ENCODE measurements at regions not wholly inside any gene's neighbourhood (a gene's known extent, or its start where the extent isn't known, plus 50 kb on each side); places are given as distances from the start of the nearest gene placed in this dataset.

DNA sequence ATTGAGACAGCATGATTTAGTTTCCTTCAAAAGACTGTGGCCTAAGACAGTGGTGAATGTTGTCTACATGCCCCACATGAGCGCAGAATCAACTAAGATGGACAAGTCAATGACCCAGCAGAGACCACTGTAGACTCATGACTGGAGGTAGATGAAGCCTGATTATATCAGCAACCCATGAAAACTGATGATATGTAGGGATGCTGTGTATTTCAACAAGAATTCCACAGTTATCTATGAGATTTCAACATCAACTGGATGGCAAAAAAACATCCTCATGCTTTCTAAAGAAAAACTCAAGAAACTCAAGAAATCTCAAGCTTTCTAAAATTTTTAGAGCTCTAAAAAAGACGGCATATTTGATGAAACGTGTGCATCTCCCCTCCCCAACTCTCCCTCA, 413.9 kb upstream of the LYPLAL1 start:
- 98 to 100% methylated on average over 3 of the region's 3 CpGs for WGBS, 2 experiments (ENCODE audit: insufficient coverage in 1 of 2, insufficient read length in 1 of 2)
- H3K27ac ChIP-seq (ENCODE audit: low read depth, low read length) = no peak overlapping the region
- no peaks in the 10 kb centered on the region for H3K36me3 Mint-ChIP-seq (ENCODE audit: low read depth)
- no peaks in the 10 kb centered on the region for H3K9me3 Mint-ChIP-seq
- H3K4me1 Mint-ChIP-seq = no peaks in the 10 kb centered on the region
- H3K9ac ChIP-seq (ENCODE audit: extremely low read depth, low read length, poor library complexity, severe bottlenecking) = no peak overlapping the region
- peaks cover 8% of the 10 kb centered on the region for H3K9me3 ChIP-seq (ENCODE audit: control insufficient read depth, low read length)
- H3K27ac Mint-ChIP-seq = no peak overlapping the region
- no peaks in the 10 kb centered on the region for H3K4me1 ChIP-seq (ENCODE audit: control insufficient read depth, insufficient read depth, low read length)
- H3K4me3 Mint-ChIP-seq = no peak overlapping the region
- no peaks in the 10 kb centered on the region for H3K27me3 ChIP-seq (ENCODE audit: control insufficient read depth, insufficient read depth, low read length, poor library complexity, severe bottlenecking)
- no peak overlapping the region for H3K4me3 ChIP-seq (ENCODE audit: low read length)
- no peak for DNase-seq
- TF ChIP-seq, protein P1, sequence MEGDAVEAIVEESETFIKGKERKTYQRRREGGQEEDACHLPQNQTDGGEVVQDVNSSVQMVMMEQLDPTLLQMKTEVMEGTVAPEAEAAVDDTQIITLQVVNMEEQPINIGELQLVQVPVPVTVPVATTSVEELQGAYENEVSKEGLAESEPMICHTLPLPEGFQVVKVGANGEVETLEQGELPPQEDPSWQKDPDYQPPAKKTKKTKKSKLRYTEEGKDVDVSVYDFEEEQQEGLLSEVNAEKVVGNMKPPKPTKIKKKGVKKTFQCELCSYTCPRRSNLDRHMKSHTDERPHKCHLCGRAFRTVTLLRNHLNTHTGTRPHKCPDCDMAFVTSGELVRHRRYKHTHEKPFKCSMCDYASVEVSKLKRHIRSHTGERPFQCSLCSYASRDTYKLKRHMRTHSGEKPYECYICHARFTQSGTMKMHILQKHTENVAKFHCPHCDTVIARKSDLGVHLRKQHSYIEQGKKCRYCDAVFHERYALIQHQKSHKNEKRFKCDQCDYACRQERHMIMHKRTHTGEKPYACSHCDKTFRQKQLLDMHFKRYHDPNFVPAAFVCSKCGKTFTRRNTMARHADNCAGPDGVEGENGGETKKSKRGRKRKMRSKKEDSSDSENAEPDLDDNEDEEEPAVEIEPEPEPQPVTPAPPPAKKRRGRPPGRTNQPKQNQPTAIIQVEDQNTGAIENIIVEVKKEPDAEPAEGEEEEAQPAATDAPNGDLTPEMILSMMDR (conservative IDR thresholded peaks at IDR 0.05) = no peak
- no peaks in the 10 kb centered on the region for H3K36me3 ChIP-seq (ENCODE audit: control insufficient read depth, insufficient read depth, low read length)
- no peaks in the 10 kb centered on the region for H3K27me3 Mint-ChIP-seq (ENCODE audit: insufficient read depth)

DNA sequence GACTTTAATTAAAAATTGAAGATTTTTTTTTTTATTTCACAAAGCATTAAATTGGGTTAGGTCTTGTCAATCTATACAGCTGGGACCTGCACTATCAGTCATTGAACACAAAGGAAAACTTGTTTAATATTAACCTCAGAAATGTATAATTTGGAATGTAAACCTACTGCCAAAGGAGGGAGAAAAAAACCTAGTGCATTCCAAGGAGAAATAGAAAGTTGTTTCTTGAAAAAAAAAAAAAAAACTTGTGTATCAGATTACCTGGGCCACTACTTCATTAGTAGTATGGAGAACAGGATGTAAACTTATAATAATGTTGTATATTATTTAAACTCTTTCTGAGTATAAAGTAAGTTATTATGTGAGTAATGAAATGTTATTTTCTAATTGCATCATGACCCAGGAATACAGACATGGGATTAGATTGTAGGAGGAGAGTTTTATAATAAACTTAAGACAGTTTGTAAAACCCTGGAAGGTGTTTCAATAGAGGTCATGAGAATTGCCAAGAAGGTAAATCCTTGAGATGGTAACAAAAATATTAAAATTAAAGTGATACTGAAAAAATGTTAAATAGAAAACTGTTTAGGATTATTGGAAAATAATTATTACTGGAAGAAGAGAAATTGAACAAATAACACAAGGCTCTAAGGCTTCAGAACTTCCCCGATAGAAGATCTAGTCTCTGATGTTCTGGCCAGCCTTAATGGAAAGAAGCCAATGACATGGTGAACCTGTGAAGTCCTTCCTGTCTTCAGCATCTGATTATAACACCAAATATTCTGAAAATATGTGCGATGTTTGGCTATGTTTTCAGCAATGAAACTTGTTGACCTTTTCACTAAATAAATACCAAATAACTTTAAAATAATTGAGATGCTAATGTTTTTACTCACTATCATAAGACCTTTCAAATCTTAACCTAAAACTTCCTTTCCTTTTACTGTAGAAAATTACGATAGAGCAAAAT, 412.8 kb upstream of the LYPLAL1 start:
- DNase-seq = no peak
- TF ChIP-seq, protein P1 (conservative IDR thresholded peaks at IDR 0.05) = no peak
- H3K4me3 ChIP-seq (ENCODE audit: low read length) = no peak overlapping the region
- H3K9me3 Mint-ChIP-seq = no peaks in the 10 kb centered on the region
- H3K36me3 ChIP-seq (ENCODE audit: control insufficient read depth, insufficient read depth, low read length) = no peaks in the 10 kb centered on the region
- H3K27me3 Mint-ChIP-seq (ENCODE audit: insufficient read depth) = no peaks in the 10 kb centered on the region
- H3K36me3 Mint-ChIP-seq (ENCODE audit: low read depth) = no peaks in the 10 kb centered on the region
- H3K27ac ChIP-seq (ENCODE audit: low read depth, low read length) = no peak overlapping the region
- H3K4me3 Mint-ChIP-seq = no peak overlapping the region
- H3K27me3 ChIP-seq (ENCODE audit: control insufficient read depth, insufficient read depth, low read length, poor library complexity, severe bottlenecking) = no peaks in the 10 kb centered on the region
- H3K4me1 Mint-ChIP-seq = no peaks in the 10 kb centered on the region
- no peaks in the 10 kb centered on the region for H3K4me1 ChIP-seq (ENCODE audit: control insufficient read depth, insufficient read depth, low read length)
- no peaks in the 10 kb centered on the region for H3K9me3 ChIP-seq (ENCODE audit: control insufficient read depth, low read length)
- 83 to 95% methylated on average over 1 to 3 of the region's 3 CpGs for WGBS, 2 experiments (ENCODE audit: insufficient coverage in 1 of 2, insufficient read length in 1 of 2)
- H3K27ac Mint-ChIP-seq = no peak overlapping the region
- H3K9ac ChIP-seq (ENCODE audit: extremely low read depth, low read length, poor library complexity, severe bottlenecking) = no peak overlapping the region

DNA sequence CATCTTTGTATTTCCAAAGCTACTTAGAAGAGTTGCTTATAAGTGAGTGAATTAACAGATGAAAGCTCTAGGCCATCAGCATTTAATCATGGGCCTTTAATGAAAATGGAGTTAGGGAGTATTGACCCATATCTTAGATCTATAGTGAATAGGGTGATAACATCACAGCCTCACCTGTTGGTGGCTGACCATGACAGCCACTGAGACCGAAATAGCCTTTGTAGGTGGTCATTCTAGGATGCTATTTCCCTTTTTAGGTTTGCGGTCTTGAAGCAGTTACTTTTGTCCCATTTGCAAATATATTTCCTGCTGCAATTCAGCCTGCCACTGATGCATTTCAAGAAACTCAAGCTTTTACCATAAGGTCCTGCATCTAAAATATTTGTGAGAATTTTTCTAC, 410.1 kb upstream of the LYPLAL1 start:
- TF ChIP-seq, protein P1 (conservative IDR thresholded peaks at IDR 0.05) = no peak
- Histone ChIP-seq H3K9me3 (ENCODE audit: control insufficient read depth, low read length) (no peaks in the 10 kb centered on the region), H3K36me3 (ENCODE audit: control insufficient read depth, insufficient read depth, low read length) (no peaks in the 10 kb centered on the region), H3K4me1 (ENCODE audit: control insufficient read depth, insufficient read depth, low read length) (no peaks in the 10 kb centered on the region), H3K4me3 (ENCODE audit: low read length) (no peak overlapping the region), H3K27ac (ENCODE audit: low read depth, low read length) (no peak overlapping the region), H3K9ac (ENCODE audit: extremely low read depth, low read length, poor library complexity, severe bottlenecking) (no peak overlapping the region), H3K27me3 (ENCODE audit: control insufficient read depth, insufficient read depth, low read length, poor library complexity, severe bottlenecking) (no peaks in the 10 kb centered on the region)
- no peaks in the 10 kb centered on the region for H3K9me3 Mint-ChIP-seq
- 94 to 95% methylated on average over 2 of the region's 2 CpGs for WGBS, 2 experiments (ENCODE audit: insufficient coverage in 1 of 2, insufficient read length in 1 of 2)
- H3K27ac Mint-ChIP-seq = no peak overlapping the region
- H3K4me3 Mint-ChIP-seq = no peak overlapping the region
- H3K27me3 Mint-ChIP-seq (ENCODE audit: insufficient read depth) = no peaks in the 10 kb centered on the region
- no peak for DNase-seq
- H3K4me1 Mint-ChIP-seq = peaks cover 3% of the 10 kb centered on the region
- H3K36me3 Mint-ChIP-seq (ENCODE audit: low read depth) = no peaks in the 10 kb centered on the region

Data from endodermal cell (in vitro differentiated cells).